Activated CD4-positive, alpha-beta T cell treated with anti-CD3 and anti-CD28 coated beads for 4 hours (primary cell): ENCODE measurements at regions not wholly inside any gene's neighbourhood (a gene's known extent, or its start where the extent isn't known, plus 50 kb on each side); places are given as distances from the start of the nearest gene placed in this dataset.

ENCODE experiments used
- DNase-seq, 2 donors: peaks; one replicate each; pipeline ENCODE4 v3.0.0-alpha.2; 2020

- no peak for DNase-seq
Measured at GRCh38 chr9:8074713-8075286, 275.2 kb upstream of the DMAC1 start.

- no peak for DNase-seq
Measured at GRCh38 chr9:8071445-8071798, 271.8 kb upstream of the DMAC1 start.

- DNase-seq: no peak
Measured at GRCh38 chr9:8070779-8071444, 271.3 kb upstream of the DMAC1 start.

GRCh38 chr9:8062459-8062858 lies 262.9 kb upstream of the DMAC1 start:
- no peak for DNase-seq

GRCh38 chr9:8053501-8053900 lies 253.9 kb upstream of the DMAC1 start:
- DNase-seq: no peak

- no peak for DNase-seq
Measured at GRCh38 chr9:8052991-8053390, 253.4 kb upstream of the DMAC1 start.

GRCh38 chr9:8037745-8038144 lies 238.2 kb upstream of the DMAC1 start:
- DNase-seq: no peak

GRCh38 chr9:8036914-8037524 lies 237.4 kb upstream of the DMAC1 start:
- DNase-seq: no peak

GRCh38 chr9:8033794-8034193 lies 234.2 kb upstream of the DMAC1 start:
- DNase-seq: no peak

- DNase-seq: no peak
Measured at GRCh38 chr9:8030095-8030494, 230.5 kb upstream of the DMAC1 start.

- no peak for DNase-seq
Measured at GRCh38 chr9:8027351-8027750, 227.8 kb upstream of the DMAC1 start.

GRCh38 chr9:8025551-8025950 lies 226.0 kb upstream of the DMAC1 start:
- no peak for DNase-seq

- DNase-seq: no peak
Measured at GRCh38 chr9:8020186-8020585, 220.6 kb upstream of the DMAC1 start.

GRCh38 chr9:8019636-8020035 lies 220.1 kb upstream of the DMAC1 start:
- DNase-seq: no peak

GRCh38 chr9:8014997-8015682 lies 215.6 kb upstream of the DMAC1 start:
- no peak for DNase-seq

GRCh38 chr9:8012986-8013385 lies 213.4 kb upstream of the DMAC1 start:
- DNase-seq: no peak

- DNase-seq: no peak
Measured at GRCh38 chr9:8011974-8012373, 212.4 kb upstream of the DMAC1 start.

GRCh38 chr9:7996558-7996957 lies 197.0 kb upstream of the DMAC1 start:
- no peak for DNase-seq

- no peak for DNase-seq
Measured at GRCh38 chr9:7988644-7989280, 189.2 kb upstream of the DMAC1 start.

- DNase-seq: no peak
Measured at GRCh38 chr9:7984692-7985091, 185.1 kb upstream of the DMAC1 start.

GRCh38 chr9:7984203-7984602 lies 184.6 kb upstream of the DMAC1 start:
- no peak for DNase-seq

GRCh38 chr9:7983490-7983889 lies 183.9 kb upstream of the DMAC1 start:
- no peak for DNase-seq

GRCh38 chr9:7982907-7983306 lies 183.3 kb upstream of the DMAC1 start:
- DNase-seq: no peak
